TTC549 (cell line): ENCODE measurements at regions not wholly inside any gene's neighbourhood (a gene's known extent, or its start where the extent isn't known, plus 50 kb on each side); places are given as distances from the start of the nearest gene placed in this dataset.
"Not testable (repeated sequence)": the region's sequence is repeated elsewhere in the genome, so short reads cannot be mapped to it uniquely, and the experiment has no call there.

ENCODE experiments used
- FAIRE-seq: peaks from 2 replicates; lab custom pipeline; 2012; peaks lifted over from hg19 to GRCh38; lab: Jason Lieb, UNC

GRCh38 chr10:57145548-57145947 is 784.5 kb upstream of the ZWINT start:
- no peak for FAIRE-seq

GRCh38 chr10:57142925-57143576 is 782.0 kb upstream of the ZWINT start:
- FAIRE-seq, result no peak

- FAIRE-seq, result no peak
Measured at GRCh38 chr10:57141708-57142107, 780.6 kb upstream of the ZWINT start.

- no peak for FAIRE-seq
Measured at GRCh38 chr10:57119684-57120083, 758.6 kb upstream of the ZWINT start.

GRCh38 chr10:57113545-57113944 is 752.5 kb upstream of the ZWINT start:
- FAIRE-seq, result no peak

GRCh38 chr10:57102236-57102635 is 741.2 kb upstream of the ZWINT start:
- no peak for FAIRE-seq

- FAIRE-seq, result no peak
Measured at GRCh38 chr10:57098146-57098545, 737.1 kb upstream of the ZWINT start.

GRCh38 chr10:57096044-57096443 is 735.0 kb upstream of the ZWINT start:
- no peak for FAIRE-seq

- no peak for FAIRE-seq
Measured at GRCh38 chr10:57094965-57095364, 733.9 kb upstream of the ZWINT start.

GRCh38 chr10:57094083-57094482 is 733.0 kb upstream of the ZWINT start:
- no peak for FAIRE-seq

GRCh38 chr10:57053530-57053929 is 692.5 kb upstream of the ZWINT start:
- no peak for FAIRE-seq

- FAIRE-seq, result no peak
Measured at GRCh38 chr10:57049096-57049495, 688.0 kb upstream of the ZWINT start.

GRCh38 chr10:57038531-57038930 is 677.5 kb upstream of the ZWINT start:
- no peak for FAIRE-seq

GRCh38 chr10:57035310-57035709 is 674.3 kb upstream of the ZWINT start:
- FAIRE-seq, result no peak

GRCh38 chr10:57032301-57032700 is 671.2 kb upstream of the ZWINT start:
- FAIRE-seq, result not testable (repeated sequence)

- FAIRE-seq, result no peak
Measured at GRCh38 chr10:57031346-57031745, 670.3 kb upstream of the ZWINT start.

- FAIRE-seq, result no peak
Measured at GRCh38 chr10:57026307-57026706, 665.2 kb upstream of the ZWINT start.

GRCh38 chr10:57023626-57024025 is 662.6 kb upstream of the ZWINT start:
- FAIRE-seq, result no peak

GRCh38 chr10:57018452-57018851 is 657.4 kb upstream of the ZWINT start:
- no peak for FAIRE-seq

- no peak for FAIRE-seq
Measured at GRCh38 chr10:57017356-57018037, 656.4 kb upstream of the ZWINT start.

- no peak for FAIRE-seq
Measured at GRCh38 chr10:57015595-57016318, 654.7 kb upstream of the ZWINT start.

GRCh38 chr10:57015187-57015586 is 654.1 kb upstream of the ZWINT start:
- no peak for FAIRE-seq

GRCh38 chr10:57014758-57015157 is 653.7 kb upstream of the ZWINT start:
- FAIRE-seq, result no peak

- no peak for FAIRE-seq
Measured at GRCh38 chr10:57008189-57008588, 647.1 kb upstream of the ZWINT start.
